ENCODE measurements at regions not wholly inside any gene's neighbourhood (a gene's known extent, or its start where the extent isn't known, plus 50 kb on each side); places are given as distances from the start of the nearest gene placed in this dataset.

- no peak for FAIRE-seq
Observed at GRCh38 chr4:26110493-26110892, 196.5 kb downstream of the SMIM20 start.

More at GRCh38 chr4:26110493-26110892, 196.5 kb downstream of the SMIM20 start:
- Histone ChIP-seq H3K23ac (ENCODE audit: insufficient read length) (no peak overlapping the region), H4K20me1 (replicated peaks in 1 of 2; ENCODE audit: control insufficient read depth in 1 of 2, insufficient read depth in 2 of 2, low read length in 2 of 2) (no peaks in the 10 kb centered on the region), H4K8ac (ENCODE audit: extremely low read depth, insufficient read depth, low read length) (no peak overlapping the region), H2BK120ac (replicated peaks; ENCODE audit: low read depth, low read length) (no peak overlapping the region), H2BK12ac (ENCODE audit: low read depth, low read length) (no peak overlapping the region), H3K36me3 (ENCODE audit: control insufficient read depth in 2 of 4, insufficient read depth in 4 of 4, low read length in 3 of 4) (no peaks in the 10 kb centered on the region), H3K4ac (replicated peaks; ENCODE audit: insufficient read length, low read depth, low read length) (no peak overlapping the region), H2BK20ac (ENCODE audit: low read length) (no peak overlapping the region), H3K23me2 (ENCODE audit: low read depth, low read length) (no peaks in the 10 kb centered on the region), H3K14ac (ENCODE audit: insufficient read length) (no peak overlapping the region), H3K4me2 (ENCODE audit: insufficient read depth in 1 of 2, low read depth in 2 of 2, low read length in 2 of 2) (no peak overlapping the region), H3K4me3 (ENCODE audit: extremely low read depth in 1 of 4, insufficient read depth in 2 of 4, low read depth in 3 of 4, low read length in 4 of 4) (no peak overlapping the region), H4K5ac (ENCODE audit: insufficient read length, low read depth, low read length) (no peak overlapping the region), H3K9ac (replicated peaks in 1 of 4; ENCODE audit: extremely low read depth in 1 of 4, low read depth in 3 of 4, low read length in 3 of 4) (no peak overlapping the region), H3K56ac (replicated peaks; ENCODE audit: insufficient read length, low read depth, low read length) (no peak overlapping the region), H3K79me2 (ENCODE audit: control insufficient read depth in 1 of 2, insufficient read depth in 2 of 2, low read length in 2 of 2) (no peaks in the 10 kb centered on the region), H2BK15ac (ENCODE audit: low read length) (no peak overlapping the region), H3K27ac (ENCODE audit: low read depth, low read length) (no peak overlapping the region), H3K4me1 (replicated peaks in 1 of 4; ENCODE audit: control insufficient read depth in 3 of 4, insufficient read depth in 4 of 4, low read length in 3 of 4) (no peaks in the 10 kb centered on the region), H2AFZ (ENCODE audit: low read length) (no peak overlapping the region), H3K27me3 (replicated peaks in 1 of 4; ENCODE audit: control insufficient read depth in 3 of 4, extremely low read depth in 1 of 4, insufficient read depth in 3 of 4, low read length in 3 of 4) (no peaks in the 10 kb centered on the region), H3K9me3 (ENCODE audit: insufficient read depth in 2 of 2, low read depth in 1 of 2, low read length in 1 of 2) (peaks cover 13 to 16% of the 10 kb centered on the region in 2 experiments), H2AK5ac (ENCODE audit: low read depth, low read length) (no peak overlapping the region), H4K91ac (replicated peaks; ENCODE audit: insufficient read length, low read length) (no peak overlapping the region), H3K18ac (ENCODE audit: extremely low read depth, low read length) (no peak overlapping the region), H3K79me1 (ENCODE audit: low read depth, low read length) (no peaks in the 10 kb centered on the region), H2BK5ac (ENCODE audit: low read depth, low read length) (no peak overlapping the region)
- WGBS, 2 experiments (ENCODE audit: extremely low coverage in 1 of 2, insufficient coverage in 1 of 2, insufficient read length in 1 of 2, insufficient replicate concordance in 2 of 2, low coverage in 1 of 2, low lambda C conversion rate in 2 of 2, missing lambda C conversion rate in 1 of 2) = 77% methylated on average over 5 of the region's 5 CpGs; no CpG with 5 or more reads in 1 of the 2 experiments
- TF ChIP-seq RXRA (IDR thresholded peaks at IDR 0.05; ENCODE audit: insufficient read depth, low read depth, low read length) (no peak), SIRT6 (IDR thresholded peaks at IDR 0.05; ENCODE audit: low read length) (no peak), MAX (IDR thresholded peaks at IDR 0.05) (no peak), EZH2 (IDR thresholded peaks at IDR 0.05; ENCODE audit: low read depth, low read length, severe bottlenecking) (no peak), SRF (IDR thresholded peaks at IDR 0.05; ENCODE audit: low read depth, low read length) (no peak), RNF2 (IDR thresholded peaks at IDR 0.05; ENCODE audit: borderline replicate concordance, low read depth, low read length, missing control alignments, poor library complexity, severe bottlenecking) (no peak), YY1 (IDR thresholded peaks at IDR 0.05; ENCODE audit: low read depth, low read length) (no peak), KDM5A (IDR thresholded peaks at IDR 0.05; ENCODE audit: low read length) (no peak), GABPA (IDR thresholded peaks at IDR 0.05; ENCODE audit: borderline replicate concordance, insufficient read depth, low read length) (no peak)
- no peak for DNase-seq (ENCODE audit: low read depth in 1 of 2, low spot score in 2 of 2)
- POLR2A ChIA-PET (ENCODE audit: partially characterized antibody) = interaction anchor here (1.4 kb wide), 1 partner anchor 81 kb away, joined by 3 read pairs; no protein-coding TSS in a partner anchor
- CTCF ChIA-PET (ENCODE audit: partially characterized antibody) = interaction anchor here (0.6 to 2.0 kb wide), 4 partner anchors 28 to 315 kb away, joined by 3 to 5 read pairs (median 4); no protein-coding TSS in a partner anchor

Measured in H1 (cell line).